Calu3 (cell line): ENCODE measurements at regions not wholly inside any gene's neighbourhood (a gene's known extent, or its start where the extent isn't known, plus 50 kb on each side); places are given as distances from the start of the nearest gene placed in this dataset.

Source experiments
- BruUV-seq: library from RNA; stranded (reverse); fragments of 400-500 nt; replicated peaks from 2 replicates; lab custom pipeline; 2021; lab: Mats Ljungman, UMichigan
- CTCF ChIA-PET: fragments of 300-600 bp; sonication (Branson Sonifier 250); formaldehyde crosslinking; loops from one replicate; lab custom pipeline; 2022; ENCODE audit warnings: antibody characterized with exemption; lab: Charles Lee
- DNase-seq: peaks from one replicate; pipeline ENCODE4 v3.0.0; 2022
- H3K27ac Mint-ChIP-seq: one replicate; pipeline ENCODE4 v1.8.0; 2022; ENCODE audit warnings: mixed read lengths; ENCODE audit not compliant: unreplicated experiment
- H3K27me3 Mint-ChIP-seq: one replicate; pipeline ENCODE4 v1.8.0; 2022; ENCODE audit warnings: mixed read lengths; ENCODE audit not compliant: unreplicated experiment
- H3K36me3 Mint-ChIP-seq: one replicate; pipeline ENCODE4 v1.8.0; 2022; ENCODE audit warnings: mild to moderate bottlenecking, moderate library complexity, mixed read lengths; ENCODE audit not compliant: insufficient read depth, unreplicated experiment
- H3K4me1 Mint-ChIP-seq: one replicate; pipeline ENCODE4 v1.8.0; 2022; ENCODE audit warnings: mild to moderate bottlenecking, low read depth, mixed read lengths; ENCODE audit not compliant: unreplicated experiment
- H3K4me3 Mint-ChIP-seq: one replicate; pipeline ENCODE4 v1.8.0; 2022; ENCODE audit warnings: mild to moderate bottlenecking, low read depth, moderate library complexity, mixed read lengths; ENCODE audit not compliant: unreplicated experiment
- H3K9me3 Mint-ChIP-seq: one replicate; pipeline ENCODE4 v1.8.0; 2022; ENCODE audit warnings: low read depth, mixed read lengths; ENCODE audit not compliant: unreplicated experiment
- CTCF ChIP-seq: fragments of 200-600 bp; IDR thresholded peaks from one replicate; pipeline ENCODE4 v1.8.0; 2022; ENCODE audit warnings: antibody characterized with exemption; ENCODE audit not compliant: unreplicated experiment
- intact Hi-C: fragments of 100-400 bp; cut with micrococcal nuclease; formaldehyde crosslinking; loops from one replicate; pipeline ENCODE4 v1.10.0; 2022; ENCODE audit not compliant: unreplicated experiment

GRCh38 chr1:86227026-86227425 is 70.5 kb upstream of the COL24A1 start:
- no peak overlapping the region for H3K4me3 Mint-ChIP-seq
- no peak overlapping the region for H3K27ac Mint-ChIP-seq
- TF ChIP-seq CTCF, result no peak
- no peaks in the 10 kb centered on the region for H3K4me1 Mint-ChIP-seq
- no peaks in the 10 kb centered on the region for H3K36me3 Mint-ChIP-seq
- no TSS peak for BruUV-seq
- CTCF ChIA-PET, result no interaction called here
- intact Hi-C loops, result no loop called here
- no peaks in the 10 kb centered on the region for H3K9me3 Mint-ChIP-seq
- H3K27me3 Mint-ChIP-seq, result peaks cover 27% of the 10 kb centered on the region
- DNase-seq, result no peak

GRCh38 chr1:86226204-86226603 is 69.6 kb upstream of the COL24A1 start:
- no peak overlapping the region for H3K27ac Mint-ChIP-seq
- CTCF ChIA-PET, result no interaction called here
- no peaks in the 10 kb centered on the region for H3K4me1 Mint-ChIP-seq
- H3K4me3 Mint-ChIP-seq, result no peak overlapping the region
- H3K36me3 Mint-ChIP-seq, result no peaks in the 10 kb centered on the region
- H3K27me3 Mint-ChIP-seq, result peaks cover 19% of the 10 kb centered on the region
- BruUV-seq, result no TSS peak
- no peak for DNase-seq
- no peak for TF ChIP-seq CTCF
- intact Hi-C loops, result no loop called here
- no peaks in the 10 kb centered on the region for H3K9me3 Mint-ChIP-seq

- no peak for DNase-seq
- BruUV-seq, result no TSS peak
- CTCF ChIA-PET, result no interaction called here
- H3K27ac Mint-ChIP-seq, result no peak overlapping the region
- H3K27me3 Mint-ChIP-seq, result peaks cover 13% of the 10 kb centered on the region
- no peaks in the 10 kb centered on the region for H3K36me3 Mint-ChIP-seq
- H3K4me1 Mint-ChIP-seq, result no peaks in the 10 kb centered on the region
- intact Hi-C loops, result no loop called here
- no peaks in the 10 kb centered on the region for H3K9me3 Mint-ChIP-seq
- no peak overlapping the region for H3K4me3 Mint-ChIP-seq
- no peak for TF ChIP-seq CTCF
These were observed 68.2 kb upstream of the COL24A1 start for GRCh38 chr1:86224651-86225310.

- CTCF ChIA-PET, result no interaction called here
- BruUV-seq, result no TSS peak
- no peaks in the 10 kb centered on the region for H3K9me3 Mint-ChIP-seq
- DNase-seq, result no peak
- H3K27me3 Mint-ChIP-seq, result peaks cover 4% of the 10 kb centered on the region
- no peak overlapping the region for H3K27ac Mint-ChIP-seq
- no peak overlapping the region for H3K4me3 Mint-ChIP-seq
- TF ChIP-seq CTCF, result no peak
- intact Hi-C loops, result no loop called here
- no peaks in the 10 kb centered on the region for H3K36me3 Mint-ChIP-seq
- no peaks in the 10 kb centered on the region for H3K4me1 Mint-ChIP-seq
These were observed 62.3 kb upstream of the COL24A1 start for GRCh38 chr1:86218859-86219258.
